OCI-LY1 (cell line): ENCODE measurements at regions not wholly inside any gene's neighbourhood (a gene's known extent, or its start where the extent isn't known, plus 50 kb on each side); places are given as distances from the start of the nearest gene placed in this dataset.

Experiments used
- H2AFZ ChIP-seq: fragments of 200-600 bp; sonication (generic), shearing (Covaris generic); 2 replicates; pipeline ENCODE4 v1.6.0; 2014; ENCODE audit warnings: antibody characterized with exemption, mild to moderate bottlenecking, low read length
- H3F3A ChIP-seq: fragments of 200-600 bp; sonication (generic), shearing (Covaris generic); 2 replicates; pipeline ENCODE4 v1.6.0; 2014; ENCODE audit warnings: mild to moderate bottlenecking, antibody characterized with exemption, low read length, moderate library complexity; ENCODE audit not compliant: insufficient read depth
- H3K27ac ChIP-seq: fragments of 200-600 bp; sonication (generic); 2 replicates; pipeline ENCODE4 v1.5.1; 2014; ENCODE audit warnings: low read length, mixed run types, mild to moderate bottlenecking, low read depth; ENCODE audit not compliant: poor library complexity, severe bottlenecking
- H3K27me3 ChIP-seq: fragments of 200-600 bp; sonication (generic); 2 replicates; pipeline ENCODE4 v1.6.0; 2014; ENCODE audit warnings: antibody characterized with exemption, mild to moderate bottlenecking, low read length, moderate library complexity; ENCODE audit not compliant: insufficient read depth
- H3K36me3 ChIP-seq: fragments of 200-600 bp; sonication (generic); 2 replicates; pipeline ENCODE4 v1.6.1; 2014; ENCODE audit warnings: mild to moderate bottlenecking, antibody characterized with exemption, low read length, moderate library complexity, mixed read lengths; ENCODE audit not compliant: insufficient read depth
- H3K4me1 ChIP-seq: fragments of 200-600 bp; sonication (generic); 2 replicates; pipeline ENCODE4 v1.5.1; 2014; ENCODE audit warnings: mild to moderate bottlenecking, low read length, moderate library complexity; ENCODE audit not compliant: insufficient read depth, severe bottlenecking
- H3K4me2 ChIP-seq: fragments of 200-600 bp; sonication (generic), shearing (Covaris generic); 2 replicates; pipeline ENCODE4 v1.6.1; 2014; ENCODE audit warnings: low read length
- H3K4me3 ChIP-seq: fragments of 200-600 bp; sonication (generic); 2 replicates; pipeline ENCODE4 v1.5.1; 2014; ENCODE audit warnings: low read length, low read depth, mild to moderate bottlenecking, mixed read lengths; ENCODE audit not compliant: poor library complexity, severe bottlenecking
- H3K79me2 ChIP-seq: fragments of 200-600 bp; shearing (Covaris generic); 2 replicates; pipeline ENCODE4 v1.6.1; 2016; ENCODE audit warnings: mixed run types, low read length, mixed read lengths; ENCODE audit not compliant: insufficient read depth
- H3K9ac ChIP-seq: fragments of 200-600 bp; sonication (generic), shearing (Covaris generic); 2 replicates; pipeline ENCODE4 v1.6.1; 2014; ENCODE audit warnings: mild to moderate bottlenecking, low read length, mixed read lengths
- H3K9me2 ChIP-seq: fragments of 200-600 bp; sonication (generic), shearing (Covaris generic); 2 replicates; pipeline ENCODE4 v1.6.1; 2014; ENCODE audit warnings: low read depth, mild to moderate bottlenecking, low read length, mixed read lengths
- H3K9me3 ChIP-seq: fragments of 200-600 bp; shearing (Covaris generic); 2 replicates; pipeline ENCODE4 v1.6.1; 2014; ENCODE audit warnings: low read length, mixed read lengths
- H4K20me1 ChIP-seq: fragments of 200-600 bp; sonication (generic), shearing (Covaris generic); 2 replicates; pipeline ENCODE4 v1.6.0; 2016; ENCODE audit warnings: mild to moderate bottlenecking, low read length; ENCODE audit not compliant: insufficient read depth
- EZH2 ChIP-seq: fragments of 200-600 bp; sonication (generic), shearing (Covaris generic); IDR thresholded peaks from 2 replicates; pipeline ENCODE4 v1.8.0; 2017; ENCODE audit warnings: borderline replicate concordance, mixed run types, mild to moderate bottlenecking, antibody characterized with exemption, low read length, moderate library complexity, mixed read lengths
- TF ChIP-seq, protein P1 (sequence below): fragments of 200-600 bp; sonication (generic), shearing (Covaris generic); IDR thresholded peaks from 2 replicates; pipeline ENCODE4 v1.5.1; 2017; ENCODE audit warnings: mild to moderate bottlenecking, antibody characterized with exemption, low read length, moderate library complexity, mixed read lengths

DNA sequence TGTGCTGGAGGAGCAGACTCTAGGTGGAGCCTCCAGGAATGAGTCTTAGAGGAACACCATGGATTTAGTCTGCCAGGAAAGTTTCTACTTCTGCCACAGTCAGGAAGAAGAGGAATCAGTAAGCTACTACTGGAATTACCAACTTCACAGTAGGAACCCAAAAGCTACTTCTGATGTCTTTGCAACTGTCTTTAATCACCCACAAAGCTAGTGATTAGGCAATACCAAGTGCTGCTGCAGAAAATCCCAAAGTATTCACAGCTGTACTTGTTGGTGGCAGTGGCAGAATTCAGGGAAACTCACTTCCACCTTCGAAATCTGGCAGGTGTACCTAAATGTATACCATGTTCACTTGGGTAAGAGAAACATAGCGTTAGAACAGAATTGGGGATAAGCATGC is 264.5 kb upstream of the SORL1-AS1 start:
- no peaks in the 10 kb centered on the region for H3K9me2 ChIP-seq
- H3K4me2 ChIP-seq: no peak overlapping the region
- no peak overlapping the region for H3K4me3 ChIP-seq
- no peak overlapping the region for H2AFZ ChIP-seq
- H3K27ac ChIP-seq: no peak overlapping the region
- H3K9ac ChIP-seq: no peak overlapping the region
- H4K20me1 ChIP-seq: no peaks in the 10 kb centered on the region
- H3K9me3 ChIP-seq: no peaks in the 10 kb centered on the region
- no peaks in the 10 kb centered on the region for H3K4me1 ChIP-seq
- H3K79me2 ChIP-seq: no peaks in the 10 kb centered on the region
- H3F3A ChIP-seq: no peaks in the 10 kb centered on the region
- no peaks in the 10 kb centered on the region for H3K36me3 ChIP-seq
- TF ChIP-seq, protein P1, sequence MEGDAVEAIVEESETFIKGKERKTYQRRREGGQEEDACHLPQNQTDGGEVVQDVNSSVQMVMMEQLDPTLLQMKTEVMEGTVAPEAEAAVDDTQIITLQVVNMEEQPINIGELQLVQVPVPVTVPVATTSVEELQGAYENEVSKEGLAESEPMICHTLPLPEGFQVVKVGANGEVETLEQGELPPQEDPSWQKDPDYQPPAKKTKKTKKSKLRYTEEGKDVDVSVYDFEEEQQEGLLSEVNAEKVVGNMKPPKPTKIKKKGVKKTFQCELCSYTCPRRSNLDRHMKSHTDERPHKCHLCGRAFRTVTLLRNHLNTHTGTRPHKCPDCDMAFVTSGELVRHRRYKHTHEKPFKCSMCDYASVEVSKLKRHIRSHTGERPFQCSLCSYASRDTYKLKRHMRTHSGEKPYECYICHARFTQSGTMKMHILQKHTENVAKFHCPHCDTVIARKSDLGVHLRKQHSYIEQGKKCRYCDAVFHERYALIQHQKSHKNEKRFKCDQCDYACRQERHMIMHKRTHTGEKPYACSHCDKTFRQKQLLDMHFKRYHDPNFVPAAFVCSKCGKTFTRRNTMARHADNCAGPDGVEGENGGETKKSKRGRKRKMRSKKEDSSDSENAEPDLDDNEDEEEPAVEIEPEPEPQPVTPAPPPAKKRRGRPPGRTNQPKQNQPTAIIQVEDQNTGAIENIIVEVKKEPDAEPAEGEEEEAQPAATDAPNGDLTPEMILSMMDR: no peak
- H3K27me3 ChIP-seq: no peaks in the 10 kb centered on the region

DNA sequence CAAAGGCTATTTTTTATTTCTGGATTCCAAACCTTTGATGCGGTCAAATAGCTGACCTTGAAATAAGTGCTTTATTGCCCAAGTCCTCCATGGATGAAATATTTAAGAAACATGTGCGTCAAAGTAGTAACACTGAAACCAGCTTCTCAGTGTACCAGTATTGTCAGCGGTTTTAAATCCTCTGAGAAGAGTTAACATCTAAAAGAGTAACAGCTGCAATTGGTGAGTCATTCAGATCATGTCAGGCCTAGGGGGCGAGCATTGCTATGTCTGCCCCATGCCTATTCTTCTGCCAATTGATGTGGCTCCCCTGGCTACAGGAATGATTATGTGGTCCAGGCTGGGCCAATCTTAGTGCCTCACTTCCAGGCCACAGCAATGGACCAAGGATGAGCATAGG is 263.3 kb upstream of the SORL1-AS1 start:
- H3K27me3 ChIP-seq: no peaks in the 10 kb centered on the region
- no peaks in the 10 kb centered on the region for H3K4me1 ChIP-seq
- no peak overlapping the region for H3K4me2 ChIP-seq
- no peak overlapping the region for H2AFZ ChIP-seq
- no peaks in the 10 kb centered on the region for H3F3A ChIP-seq
- H3K9me2 ChIP-seq: no peaks in the 10 kb centered on the region
- no peaks in the 10 kb centered on the region for H3K9me3 ChIP-seq
- H3K4me3 ChIP-seq: no peak overlapping the region
- no peaks in the 10 kb centered on the region for H4K20me1 ChIP-seq
- no peaks in the 10 kb centered on the region for H3K36me3 ChIP-seq
- H3K27ac ChIP-seq: no peak overlapping the region
- no peaks in the 10 kb centered on the region for H3K79me2 ChIP-seq
- TF ChIP-seq, protein P1: no peak
- no peak for TF ChIP-seq EZH2
- H3K9ac ChIP-seq: no peak overlapping the region

DNA sequence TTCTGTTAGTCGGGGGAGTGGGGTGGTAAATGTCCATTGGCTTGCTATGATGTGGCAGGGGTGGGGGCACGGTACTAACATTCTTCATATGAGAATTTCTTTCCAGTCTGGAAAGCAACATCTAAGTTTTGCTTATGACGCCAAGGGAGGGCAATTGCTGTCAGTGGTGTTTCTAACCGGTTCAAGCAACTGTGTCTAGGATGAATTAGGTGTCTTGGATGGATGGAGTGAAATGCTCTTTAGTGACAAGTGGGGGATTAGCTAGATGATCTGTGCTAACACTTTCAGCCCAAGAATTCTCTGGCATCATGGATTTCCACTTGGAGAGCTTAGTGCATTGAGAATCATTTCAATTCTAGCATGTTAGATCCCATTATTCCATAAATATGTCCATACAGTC is 262.6 kb upstream of the SORL1-AS1 start:
- H3K4me2 ChIP-seq: no peak overlapping the region
- H3K9me2 ChIP-seq: no peaks in the 10 kb centered on the region
- no peaks in the 10 kb centered on the region for H3K9me3 ChIP-seq
- no peaks in the 10 kb centered on the region for H3K27me3 ChIP-seq
- H3K79me2 ChIP-seq: no peaks in the 10 kb centered on the region
- no peak overlapping the region for H3K27ac ChIP-seq
- H3F3A ChIP-seq: no peaks in the 10 kb centered on the region
- no peaks in the 10 kb centered on the region for H3K36me3 ChIP-seq
- no peaks in the 10 kb centered on the region for H4K20me1 ChIP-seq
- H3K4me1 ChIP-seq: no peaks in the 10 kb centered on the region
- no peak overlapping the region for H3K9ac ChIP-seq
- H2AFZ ChIP-seq: no peak overlapping the region
- H3K4me3 ChIP-seq: no peak overlapping the region
- TF ChIP-seq, protein P1: no peak
- TF ChIP-seq EZH2: no peak
